Tibial nerve (tissue), 4 donors: ENCODE measurements at regions not wholly inside any gene's neighbourhood (a gene's known extent, or its start where the extent isn't known, plus 50 kb on each side); places are given as distances from the start of the nearest gene placed in this dataset.

ENCODE experiments used
- DNase-seq, 2 donors: peaks; one replicate each; pipeline ENCODE4 v3.0.0-alpha.2; 2019; ENCODE audit warnings: low spot score in 2 of 2
- H3K27ac ChIP-seq, 4 donors: fragments of 200-600 bp; sonication (generic) in 3 of 4; one replicate each; pipeline ENCODE4 v1.5.1; 2017 to 2019; ENCODE audit warnings: mild to moderate bottlenecking in 1 of 4
- H3K27me3 ChIP-seq, 2 donors: fragments of 200-600 bp; sonication (generic) in 1 of 2; one replicate each; pipeline versions ENCODE4 v1.5.1 to v1.6.0; 2017 to 2019
- H3K36me3 ChIP-seq, 3 donors: fragments of 200-600 bp; sonication (generic); one replicate each; pipeline ENCODE4 v1.5.1; 2018 to 2019
- H3K4me1 ChIP-seq, 4 donors: fragments of 200-600 bp; sonication (generic) in 3 of 4; one replicate each; pipeline ENCODE4 v1.5.1; 2017 to 2019
- H3K4me3 ChIP-seq, 4 donors: fragments of 200-600 bp; sonication (generic) in 3 of 4; one replicate each; pipeline ENCODE4 v1.5.1; 2017 to 2019; ENCODE audit warnings: mild to moderate bottlenecking in 1 of 4, moderate library complexity in 1 of 4
- H3K9me3 ChIP-seq, 4 donors: fragments of 200-600 bp; sonication (generic) in 3 of 4; one replicate each; pipeline ENCODE4 v1.5.1; 2017 to 2019
- EP300 ChIP-seq, 2 donors: sonication (generic); formaldehyde crosslinking; IDR thresholded peaks; one replicate each; pipeline ENCODE4 v1.6.1; 2017; ENCODE audit warnings: antibody characterized with exemption in 2 of 2, mild to moderate bottlenecking in 1 of 2
- POLR2A ChIP-seq, 2 donors: fragments of 450-650 bp; IDR thresholded peaks; one replicate each; pipeline ENCODE4 v1.6.1; 2017; ENCODE audit warnings: antibody characterized with exemption in 2 of 2, mild to moderate bottlenecking in 2 of 2, moderate library complexity in 2 of 2
- WGBS, 2 donors: methylation state at CpG; one replicate each; pipeline ENCODE4 v1.1.5; 2018; 5-methylcytosine and 5-hydroxymethylcytosine counted together
- TF ChIP-seq, protein P1 (sequence below), 5 experiments: fragments of 200-600 bp in 3 of 5; fragments of 450-650 bp in 2 of 5; sonication (generic) in 3 of 5; IDR thresholded peaks; one replicate each; pipeline ENCODE4 v1.5.1; 2016 to 2019; ENCODE audit warnings: antibody characterized with exemption in 5 of 5, mild to moderate bottlenecking in 3 of 5, moderate library complexity in 2 of 5

DNA sequence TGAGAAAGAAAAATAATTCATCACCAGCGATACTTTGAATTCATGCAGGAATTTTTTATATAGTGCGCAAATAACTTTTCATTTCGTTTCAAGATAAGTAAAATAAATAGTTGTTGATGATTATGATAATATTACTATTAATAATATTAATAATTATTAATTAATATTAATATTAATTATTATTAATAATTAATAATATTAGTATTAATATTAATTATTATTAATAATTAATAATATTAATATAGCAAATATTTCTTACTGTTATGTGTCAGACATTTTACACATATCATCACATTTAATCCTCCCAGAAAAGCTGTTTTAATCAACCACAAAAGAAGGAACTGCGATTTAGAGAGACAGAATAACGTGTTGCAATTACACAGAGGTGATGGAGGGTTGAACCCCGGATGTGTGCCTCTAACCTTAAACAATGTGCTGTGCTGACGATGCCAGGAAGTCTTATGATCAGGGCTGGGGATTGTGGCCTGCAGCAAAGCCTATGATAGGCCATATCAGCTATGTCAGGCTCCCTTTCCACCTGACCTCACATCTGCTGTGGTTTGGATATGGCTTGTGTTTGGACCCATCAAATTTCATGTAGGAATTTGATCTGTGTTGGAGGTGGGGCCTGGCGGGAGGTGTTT lies 263.5 kb upstream of the NR2F2 start:
- TF ChIP-seq EP300 (IDR thresholded peaks at IDR 0.05) (no peak), POLR2A (IDR thresholded peaks at IDR 0.05) (no peak)
- TF ChIP-seq, protein P1, sequence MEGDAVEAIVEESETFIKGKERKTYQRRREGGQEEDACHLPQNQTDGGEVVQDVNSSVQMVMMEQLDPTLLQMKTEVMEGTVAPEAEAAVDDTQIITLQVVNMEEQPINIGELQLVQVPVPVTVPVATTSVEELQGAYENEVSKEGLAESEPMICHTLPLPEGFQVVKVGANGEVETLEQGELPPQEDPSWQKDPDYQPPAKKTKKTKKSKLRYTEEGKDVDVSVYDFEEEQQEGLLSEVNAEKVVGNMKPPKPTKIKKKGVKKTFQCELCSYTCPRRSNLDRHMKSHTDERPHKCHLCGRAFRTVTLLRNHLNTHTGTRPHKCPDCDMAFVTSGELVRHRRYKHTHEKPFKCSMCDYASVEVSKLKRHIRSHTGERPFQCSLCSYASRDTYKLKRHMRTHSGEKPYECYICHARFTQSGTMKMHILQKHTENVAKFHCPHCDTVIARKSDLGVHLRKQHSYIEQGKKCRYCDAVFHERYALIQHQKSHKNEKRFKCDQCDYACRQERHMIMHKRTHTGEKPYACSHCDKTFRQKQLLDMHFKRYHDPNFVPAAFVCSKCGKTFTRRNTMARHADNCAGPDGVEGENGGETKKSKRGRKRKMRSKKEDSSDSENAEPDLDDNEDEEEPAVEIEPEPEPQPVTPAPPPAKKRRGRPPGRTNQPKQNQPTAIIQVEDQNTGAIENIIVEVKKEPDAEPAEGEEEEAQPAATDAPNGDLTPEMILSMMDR (IDR thresholded peaks at IDR 0.05), result no peak
- Histone ChIP-seq H3K27ac (no peak overlapping the region), H3K27me3 (no peaks in the 10 kb centered on the region), H3K4me3 (no peak overlapping the region), H3K9me3 (no peaks in the 10 kb centered on the region), H3K4me1 (peaks cover 0 to 5% (median 0%) of the 10 kb centered on the region in 4 donors), H3K36me3 (no peaks in the 10 kb centered on the region)
- DNase-seq, result no peak
- 70 to 79% methylated on average over 7 to 8 of the region's 8 CpGs for WGBS, 2 donors

- no peak overlapping the region for H3K4me3 ChIP-seq
- TF ChIP-seq POLR2A (IDR thresholded peaks at IDR 0.05) (no peak), EP300 (IDR thresholded peaks at IDR 0.05) (no peak)
- TF ChIP-seq, protein P1 (IDR thresholded peaks at IDR 0.05), result no peak
- no peaks in the 10 kb centered on the region for H3K27me3 ChIP-seq
- WGBS, 2 donors, result 92 to 96% methylated on average over 2 of the region's 2 CpGs
- no peaks in the 10 kb centered on the region for H3K9me3 ChIP-seq
- H3K27ac ChIP-seq, result no peak overlapping the region
- no peak for DNase-seq
- no peaks in the 10 kb centered on the region for H3K36me3 ChIP-seq
- H3K4me1 ChIP-seq, result peaks cover 0 to 5% (median 0%) of the 10 kb centered on the region in 4 donors
These were observed 262.8 kb upstream of the NR2F2 start for GRCh38 chr15:96067677-96068076.

DNA sequence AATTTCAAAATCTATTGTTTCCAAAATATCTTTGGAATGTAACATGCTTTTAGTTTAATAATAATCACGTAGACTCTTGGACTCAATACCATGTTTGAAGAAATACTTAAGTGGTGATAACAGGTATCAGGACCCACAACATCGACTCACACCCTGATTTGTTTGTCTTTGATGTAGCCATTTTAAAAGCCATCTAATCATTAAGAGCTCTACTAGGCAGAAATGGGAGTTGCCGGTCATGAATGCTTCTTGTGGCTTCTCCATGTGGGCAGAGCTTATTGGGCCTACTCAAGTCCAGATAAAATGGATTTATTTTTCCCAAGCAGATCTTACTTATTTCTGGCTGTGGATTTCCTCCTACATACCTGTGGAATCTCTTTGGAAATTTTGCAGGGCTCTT lies 261.6 kb upstream of the NR2F2 start:
- Histone ChIP-seq H3K36me3 (no peaks in the 10 kb centered on the region), H3K9me3 (no peaks in the 10 kb centered on the region), H3K27me3 (no peaks in the 10 kb centered on the region), H3K4me1 (peaks cover 0 to 5% (median 0%) of the 10 kb centered on the region in 4 donors), H3K27ac (no peak overlapping the region), H3K4me3 (no peak overlapping the region)
- 70 to 75% methylated on average over 3 of the region's 3 CpGs for WGBS, 2 donors
- no peak for DNase-seq
- no peak for TF ChIP-seq EP300 (IDR thresholded peaks at IDR 0.05)
- TF ChIP-seq, protein P1 (IDR thresholded peaks at IDR 0.05), result no peak
- no peak for TF ChIP-seq POLR2A (IDR thresholded peaks at IDR 0.05)

- peaks cover 0 to 5% (median 0%) of the 10 kb centered on the region in 4 donors for H3K4me1 ChIP-seq
- no peaks in the 10 kb centered on the region for H3K27me3 ChIP-seq
- H3K9me3 ChIP-seq, result no peaks in the 10 kb centered on the region
- no peak overlapping the region for H3K4me3 ChIP-seq
- TF ChIP-seq POLR2A (IDR thresholded peaks at IDR 0.05), result no peak
- TF ChIP-seq, protein P1 (IDR thresholded peaks at IDR 0.05), result no peak
- TF ChIP-seq EP300 (IDR thresholded peaks at IDR 0.05), result no peak
- DNase-seq, result no peak
- no peaks in the 10 kb centered on the region for H3K36me3 ChIP-seq
- H3K27ac ChIP-seq, result no peak overlapping the region
- WGBS, 2 donors, result 84 to 91% methylated on average over 8 of the region's 8 CpGs
These were observed 259.9 kb upstream of the NR2F2 start for GRCh38 chr15:96070636-96071035.

DNA sequence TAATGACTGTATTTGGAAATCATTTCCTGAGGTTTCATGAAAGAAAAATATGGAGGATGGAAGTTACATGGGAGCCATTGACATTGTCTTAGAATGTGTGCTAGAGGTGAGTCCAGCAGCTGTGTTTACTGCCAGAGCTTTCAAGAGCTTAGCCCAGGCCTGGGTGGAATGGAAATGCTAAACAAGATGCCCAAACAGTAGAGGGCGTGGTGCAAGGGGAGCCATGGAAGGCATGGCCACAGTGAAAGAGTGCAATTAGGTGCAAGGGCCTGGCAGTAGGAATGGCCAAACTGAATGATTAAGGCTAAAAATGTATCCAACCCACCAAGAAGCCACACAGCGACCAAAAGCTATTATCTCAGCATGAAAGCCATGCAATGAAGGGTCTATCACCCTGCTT lies 257.7 kb upstream of the NR2F2 start:
- WGBS, 2 donors, result 89 to 94% methylated on average over 2 of the region's 2 CpGs
- Histone ChIP-seq H3K9me3 (no peaks in the 10 kb centered on the region), H3K4me3 (no peak overlapping the region), H3K27me3 (no peaks in the 10 kb centered on the region), H3K4me1 (no peaks in the 10 kb centered on the region), H3K36me3 (no peaks in the 10 kb centered on the region), H3K27ac (no peak overlapping the region)
- TF ChIP-seq EP300 (IDR thresholded peaks at IDR 0.05), result no peak
- TF ChIP-seq POLR2A (IDR thresholded peaks at IDR 0.05), result no peak
- TF ChIP-seq, protein P1 (IDR thresholded peaks at IDR 0.05), result no peak
- no peak for DNase-seq
